GM18951 (cell line): ENCODE measurements at regions not wholly inside any gene's neighbourhood (a gene's known extent, or its start where the extent isn't known, plus 50 kb on each side); places are given as distances from the start of the nearest gene placed in this dataset.

ENCODE experiments used
- POLR2A ChIP-seq: IDR thresholded peaks from 4 replicates; pipeline ENCODE4 v1.6.1; 2011; ENCODE audit warnings: mild to moderate bottlenecking; ENCODE audit not compliant: insufficient read length, insufficient read depth; ENCODE audit errors: extremely low read depth
- in situ Hi-C: fragments of 300-500 bp; cut with MboI; formaldehyde crosslinking; loops from one replicate; pipeline ENCODE4 v1.12.0; 2022; ENCODE audit warnings: low sequenced_read_pairs, mixed read lengths, inconsistent platforms; ENCODE audit not compliant: unreplicated experiment

- in situ Hi-C loops: no loop called here
These were observed 189.7 kb downstream of the TLE3 start for GRCh38 chr15:69908060-69908459.

DNA sequence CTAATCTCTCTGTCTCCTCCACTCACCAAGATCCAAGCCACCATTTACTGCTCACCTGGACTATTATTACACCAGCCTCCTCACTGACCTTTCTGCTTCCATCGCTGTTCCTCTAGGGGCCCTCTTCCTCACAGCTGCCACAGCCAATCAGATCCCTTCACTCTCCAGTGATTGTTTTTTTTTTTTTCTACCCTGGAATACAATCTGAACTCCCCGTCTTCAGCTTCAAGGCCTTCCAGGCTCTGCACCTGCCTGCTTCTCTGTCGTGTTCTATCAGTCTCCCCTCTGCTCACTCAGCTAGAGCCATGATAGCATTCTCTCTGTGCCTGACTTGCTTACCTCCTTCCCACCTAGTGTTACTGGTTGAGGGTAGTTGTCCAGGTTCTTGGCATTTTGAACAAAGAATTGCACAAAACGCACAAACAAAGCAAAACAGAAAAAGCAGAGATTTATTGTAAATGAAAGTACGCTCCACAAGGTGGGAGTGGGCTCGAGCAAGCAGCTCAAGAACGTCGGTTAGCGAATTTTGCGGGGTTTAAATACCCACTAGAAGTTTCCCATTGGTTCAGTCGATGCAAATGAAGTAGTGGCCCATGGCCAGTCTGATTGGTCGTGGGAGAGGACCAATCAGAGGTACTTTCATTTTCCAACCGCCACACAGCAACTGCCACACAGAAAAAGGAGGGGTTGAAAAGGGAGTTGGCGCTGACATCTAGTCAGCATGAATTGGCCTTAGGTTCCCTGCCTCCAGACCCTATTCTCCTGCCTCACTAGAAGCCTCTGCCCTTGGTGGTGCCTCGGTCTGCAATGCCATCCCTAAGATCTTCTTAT lies 188.9 kb downstream of the TLE3 start:
- in situ Hi-C loops: no loop called here
- no peak for TF ChIP-seq POLR2A

More at GRCh38 chr15:69908060-69908459, 189.7 kb downstream of the TLE3 start:
- TF ChIP-seq POLR2A: no peak

GRCh38 chr15:69909719-69910444 lies 187.8 kb downstream of the TLE3 start:
- in situ Hi-C loops: no loop called here
- no peak for TF ChIP-seq POLR2A

DNA sequence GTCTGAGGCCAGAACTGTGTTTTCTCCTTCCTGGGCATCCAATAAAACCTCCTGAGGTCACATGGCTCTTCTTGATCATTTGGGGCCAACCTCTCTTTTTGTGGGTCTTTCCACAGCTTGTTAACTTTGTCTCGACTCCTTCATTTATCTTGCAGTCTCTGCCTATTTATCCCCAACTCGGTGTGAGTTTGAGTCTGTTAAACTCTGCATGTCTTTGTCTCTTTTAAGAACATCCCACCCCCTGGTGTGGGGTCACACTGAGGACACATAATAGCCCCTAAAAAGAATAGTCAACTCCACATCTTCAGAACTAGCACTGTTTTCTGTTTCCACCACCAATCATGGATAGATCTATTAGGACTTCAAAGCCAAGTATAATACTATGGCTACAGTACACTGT lies 187.2 kb downstream of the TLE3 start:
- no peak for TF ChIP-seq POLR2A
- in situ Hi-C loops: no loop called here

DNA sequence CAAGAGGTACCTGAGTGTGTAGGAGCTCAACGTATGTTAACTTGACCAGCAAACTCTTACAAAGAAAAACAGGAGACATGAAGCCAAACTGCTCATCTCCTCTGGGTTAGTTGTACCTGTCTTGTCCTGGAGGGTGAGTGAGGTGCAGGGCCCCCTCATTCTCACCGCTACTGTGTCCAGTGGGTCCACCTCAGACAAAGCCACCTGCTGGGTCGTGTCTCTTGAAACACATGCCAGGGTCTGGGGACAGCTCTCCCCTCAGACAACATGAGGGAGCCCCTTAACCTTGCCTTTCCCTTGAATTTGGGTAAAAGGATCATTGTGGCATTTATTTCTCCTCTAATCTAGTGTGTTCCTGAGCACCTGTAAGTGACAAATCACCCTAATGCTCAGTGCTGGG lies 185.6 kb downstream of the TLE3 start:
- in situ Hi-C loops: no loop called here
- TF ChIP-seq POLR2A: no peak

- TF ChIP-seq POLR2A: no peak
- in situ Hi-C loops: no loop called here
These were observed 183.7 kb downstream of the TLE3 start for GRCh38 chr15:69914040-69914439.

DNA sequence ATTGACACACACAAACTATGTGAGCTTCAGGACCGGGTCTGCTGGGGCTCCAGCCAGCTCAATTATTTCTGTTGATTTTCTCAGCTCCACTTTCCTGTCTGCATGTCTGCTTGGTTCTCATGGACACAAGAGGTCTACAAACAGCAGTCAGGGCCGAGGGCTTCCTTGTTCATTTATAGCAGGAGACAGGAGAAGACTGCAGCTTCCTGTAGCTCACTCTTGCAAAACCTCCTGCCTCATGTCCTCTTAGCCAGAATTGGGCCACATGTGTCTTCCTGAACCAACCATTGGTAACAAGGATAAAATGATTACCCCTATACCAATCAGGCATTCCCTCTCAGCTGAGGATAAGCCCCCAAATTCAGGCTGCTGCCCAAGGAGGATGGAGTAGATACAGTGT lies 182.8 kb downstream of the TLE3 start:
- TF ChIP-seq POLR2A: no peak
- in situ Hi-C loops: no loop called here

GRCh38 chr15:69916169-69916785 lies 181.4 kb downstream of the TLE3 start:
- no peak for TF ChIP-seq POLR2A
- in situ Hi-C loops: no loop called here

GRCh38 chr15:69917056-69917455 lies 180.7 kb downstream of the TLE3 start:
- TF ChIP-seq POLR2A: no peak
- in situ Hi-C loops: no loop called here

DNA sequence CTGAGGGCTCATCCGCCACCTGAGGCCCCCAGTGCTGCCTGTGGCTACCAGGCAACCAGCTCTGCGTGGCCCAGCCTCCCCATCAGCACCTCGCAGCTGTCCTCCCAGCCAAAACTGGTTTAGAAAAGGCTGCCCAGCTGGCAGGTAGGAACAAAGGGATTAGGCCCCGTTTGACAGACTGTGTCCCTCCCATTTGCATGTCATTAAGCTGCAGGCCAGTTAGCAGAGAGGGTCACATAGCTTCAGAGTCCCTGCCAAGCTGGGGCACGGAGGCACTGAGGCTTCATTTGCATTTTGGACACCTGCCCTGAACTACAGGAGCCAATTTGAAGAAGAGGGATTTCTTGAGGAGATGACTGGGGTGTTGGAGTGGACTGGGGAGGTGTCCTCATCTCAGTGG lies 177.9 kb downstream of the TLE3 start:
- TF ChIP-seq POLR2A: no peak
- in situ Hi-C loops: no loop called here

DNA sequence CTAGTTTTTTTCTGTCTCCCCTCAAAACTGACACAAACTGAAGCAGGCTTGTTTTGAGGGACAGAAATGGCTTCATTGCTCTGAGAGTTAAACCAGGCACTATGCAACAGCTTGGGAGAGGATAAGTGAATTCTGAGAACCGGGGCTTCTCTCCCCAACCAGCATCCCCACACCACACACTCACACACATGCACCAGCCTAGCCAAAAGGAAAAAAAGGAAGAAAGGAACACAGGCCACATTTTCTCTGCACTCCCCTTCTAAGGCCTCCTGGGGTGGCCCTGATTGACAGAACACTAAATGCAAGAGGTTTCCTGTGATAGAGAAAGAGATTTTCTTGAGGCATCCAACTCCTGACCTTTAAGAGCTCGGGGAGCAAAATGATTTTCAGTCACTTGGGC lies 177.5 kb downstream of the TLE3 start:
- in situ Hi-C loops: no loop called here
- TF ChIP-seq POLR2A: no peak

DNA sequence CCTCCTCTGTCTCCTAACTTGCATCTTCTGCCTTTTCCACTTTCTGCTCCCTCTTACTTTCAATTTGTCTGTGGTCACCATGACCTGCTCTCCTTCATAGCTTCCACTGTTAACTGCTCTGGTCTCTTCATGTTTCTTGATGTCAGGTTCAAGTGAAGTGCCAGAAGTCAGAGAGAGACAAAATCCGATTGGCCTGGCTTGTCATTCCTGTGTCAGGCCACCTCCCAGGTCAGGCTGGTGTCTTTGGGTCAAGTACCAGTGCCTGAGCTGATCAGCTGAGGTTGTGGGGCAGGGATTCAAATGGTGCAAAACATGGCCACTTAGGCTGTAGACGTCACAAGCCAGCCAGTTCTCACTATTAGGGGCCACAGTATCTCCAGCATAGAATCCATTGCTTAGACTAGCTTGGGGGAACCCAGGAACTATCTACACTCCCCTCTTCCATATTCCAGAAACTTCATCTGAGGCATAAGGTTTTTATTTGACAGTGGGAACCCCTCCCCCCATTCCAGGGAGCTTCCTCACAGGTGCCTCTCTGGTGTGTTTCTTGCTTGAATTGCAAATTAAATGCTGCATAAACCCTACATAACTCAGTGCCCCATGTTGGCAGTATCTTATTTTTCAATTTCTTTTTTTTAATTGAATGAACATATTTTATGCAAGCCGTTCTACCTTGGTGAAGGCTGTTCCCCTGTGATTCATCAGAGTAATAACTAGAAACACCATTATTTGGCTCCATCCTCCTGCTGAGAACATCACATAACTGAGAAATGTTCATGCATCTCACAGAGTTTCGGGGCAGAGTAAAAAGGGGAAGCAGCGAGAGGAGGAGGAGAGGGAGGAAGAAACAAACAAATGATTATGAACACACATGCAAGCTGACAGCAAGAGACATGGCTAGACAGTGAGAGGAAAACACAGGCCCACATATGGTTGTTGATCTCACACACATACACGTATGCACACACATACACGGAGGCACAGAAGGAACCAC lies 175.8 kb downstream of the TLE3 start:
- in situ Hi-C loops: no loop called here
- TF ChIP-seq POLR2A: no peak
